ENCODE measurements at regions not wholly inside any gene's neighbourhood (a gene's known extent, or its start where the extent isn't known, plus 50 kb on each side); places are given as distances from the start of the nearest gene placed in this dataset.

GRCh38 chr1:38431535-38432376 is 385.2 kb upstream of the POU3F1 start:
- TF ChIP-seq, protein P1, sequence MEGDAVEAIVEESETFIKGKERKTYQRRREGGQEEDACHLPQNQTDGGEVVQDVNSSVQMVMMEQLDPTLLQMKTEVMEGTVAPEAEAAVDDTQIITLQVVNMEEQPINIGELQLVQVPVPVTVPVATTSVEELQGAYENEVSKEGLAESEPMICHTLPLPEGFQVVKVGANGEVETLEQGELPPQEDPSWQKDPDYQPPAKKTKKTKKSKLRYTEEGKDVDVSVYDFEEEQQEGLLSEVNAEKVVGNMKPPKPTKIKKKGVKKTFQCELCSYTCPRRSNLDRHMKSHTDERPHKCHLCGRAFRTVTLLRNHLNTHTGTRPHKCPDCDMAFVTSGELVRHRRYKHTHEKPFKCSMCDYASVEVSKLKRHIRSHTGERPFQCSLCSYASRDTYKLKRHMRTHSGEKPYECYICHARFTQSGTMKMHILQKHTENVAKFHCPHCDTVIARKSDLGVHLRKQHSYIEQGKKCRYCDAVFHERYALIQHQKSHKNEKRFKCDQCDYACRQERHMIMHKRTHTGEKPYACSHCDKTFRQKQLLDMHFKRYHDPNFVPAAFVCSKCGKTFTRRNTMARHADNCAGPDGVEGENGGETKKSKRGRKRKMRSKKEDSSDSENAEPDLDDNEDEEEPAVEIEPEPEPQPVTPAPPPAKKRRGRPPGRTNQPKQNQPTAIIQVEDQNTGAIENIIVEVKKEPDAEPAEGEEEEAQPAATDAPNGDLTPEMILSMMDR (IDR thresholded peaks at IDR 0.05; ENCODE audit: poor library complexity, severe bottlenecking), result no peak
- TF ChIP-seq EZH2 (IDR thresholded peaks at IDR 0.05; ENCODE audit: borderline replicate concordance, insufficient read depth, low read length, poor library complexity, severe bottlenecking) (no peak), TAF1 (IDR thresholded peaks at IDR 0.05; ENCODE audit: low read depth) (no peak), REST (IDR thresholded peaks at IDR 0.05; ENCODE audit: borderline replicate concordance) (no peak), POLR2AphosphoS5 (IDR thresholded peaks at IDR 0.05) (no peak), SMC3 (conservative IDR thresholded peaks at IDR 0.05; ENCODE audit: poor library complexity) (no peak), RAD21 (conservative IDR thresholded peaks at IDR 0.05) (no peak), MXI1 (conservative IDR thresholded peaks at IDR 0.05; ENCODE audit: poor library complexity, severe bottlenecking) (no peak)

Data from neural cell (in vitro differentiated cells).